GM13977 (cell line): ENCODE measurements at regions not wholly inside any gene's neighbourhood (a gene's known extent, or its start where the extent isn't known, plus 50 kb on each side); places are given as distances from the start of the nearest gene placed in this dataset.
"Not testable (repeated sequence)": the region's sequence is repeated elsewhere in the genome, so short reads cannot be mapped to it uniquely, and the experiment has no call there.

Experiments
- DNase-seq: peaks from one replicate; pipeline ENCODE4 v3.0.0; 2012; ENCODE audit warnings: low spot score
- CTCF ChIP-seq: IDR thresholded peaks from 2 replicates; pipeline ENCODE4 v1.5.1; 2012; ENCODE audit warnings: mild to moderate bottlenecking, control low read depth; ENCODE audit not compliant: insufficient read depth; ENCODE audit errors: extremely low read depth, missing control alignments
- in situ Hi-C: fragments of 300-500 bp; cut with MboI; formaldehyde crosslinking; loops from one replicate; pipeline ENCODE4 v1.12.0; 2022; ENCODE audit warnings: low sequenced_read_pairs, low pct_unique_long_range_greater_than_20kb, mixed read lengths, inconsistent platforms; ENCODE audit not compliant: unreplicated experiment

GRCh38 chr6:12628327-12628726, 88.2 kb upstream of the PHACTR1 start:
- in situ Hi-C loops, result no loop called here
- no peak for DNase-seq
- TF ChIP-seq CTCF, result no peak

GRCh38 chr6:12633746-12634145, 82.8 kb upstream of the PHACTR1 start:
- DNase-seq, in situ Hi-C loops: not testable (repeated sequence)

- in situ Hi-C loops, result no loop called here
Observed at GRCh38 chr6:12635375-12635774, 81.2 kb upstream of the PHACTR1 start.

GRCh38 chr6:12635813-12636212, 80.8 kb upstream of the PHACTR1 start:
- in situ Hi-C loops, result no loop called here
- TF ChIP-seq CTCF, result no peak

More at GRCh38 chr6:12635375-12635774, 81.2 kb upstream of the PHACTR1 start:
- TF ChIP-seq CTCF, result no peak
- DNase-seq, result no peak

GRCh38 chr6:12636336-12636735, 80.2 kb upstream of the PHACTR1 start:
- no peak for TF ChIP-seq CTCF
- in situ Hi-C loops, result no loop called here
- DNase-seq, result no peak

More at GRCh38 chr6:12635813-12636212, 80.8 kb upstream of the PHACTR1 start:
- no peak for DNase-seq

GRCh38 chr6:12637960-12638641, 78.5 kb upstream of the PHACTR1 start:
- in situ Hi-C loops, result no loop called here
- peak; percentile 84 for TF ChIP-seq CTCF
- DNase-seq, result peak; percentile 28

- in situ Hi-C loops, result no loop called here
- no peak for TF ChIP-seq CTCF
Observed at GRCh38 chr6:12640438-12640837, 76.1 kb upstream of the PHACTR1 start.

GRCh38 chr6:12641785-12642184, 74.8 kb upstream of the PHACTR1 start:
- in situ Hi-C loops, result not testable (repeated sequence)

More at GRCh38 chr6:12640438-12640837, 76.1 kb upstream of the PHACTR1 start:
- DNase-seq, result no peak

More at GRCh38 chr6:12641785-12642184, 74.8 kb upstream of the PHACTR1 start:
- not testable (repeated sequence) for DNase-seq
